Endodermal cell (in vitro differentiated cells): ENCODE measurements at regions not wholly inside any gene's neighbourhood (a gene's known extent, or its start where the extent isn't known, plus 50 kb on each side); places are given as distances from the start of the nearest gene placed in this dataset.

Experiments
- DNase-seq: peaks from one replicate; pipeline ENCODE4 v3.0.0-alpha.2; 2017
- H3K27ac ChIP-seq: 2 replicates; pipeline ENCODE4 v1.5.1; 2013; ENCODE audit warnings: mild to moderate bottlenecking, low read depth, low read length, moderate library complexity
- H3K27me3 ChIP-seq: 2 replicates; pipeline ENCODE4 v1.6.1; 2013; ENCODE audit warnings: mild to moderate bottlenecking, low read length, moderate library complexity; ENCODE audit not compliant: insufficient read depth, control insufficient read depth, poor library complexity, severe bottlenecking
- H3K36me3 ChIP-seq: 2 replicates; pipeline ENCODE4 v1.7.0; 2013; ENCODE audit warnings: mild to moderate bottlenecking, low read length, moderate library complexity; ENCODE audit not compliant: control insufficient read depth, insufficient read depth
- H3K4me1 ChIP-seq: one replicate; pipeline ENCODE4 v1.7.0; 2013; ENCODE audit warnings: low read length; ENCODE audit not compliant: control insufficient read depth, insufficient read depth
- H3K4me3 ChIP-seq: 2 replicates; pipeline ENCODE4 v1.5.1; 2013; ENCODE audit warnings: mild to moderate bottlenecking, low read length, moderate library complexity
- H3K9ac ChIP-seq: 2 replicates; pipeline ENCODE4 v1.6.1; 2013; ENCODE audit warnings: mild to moderate bottlenecking, low read length, moderate library complexity; ENCODE audit not compliant: poor library complexity, severe bottlenecking; ENCODE audit errors: extremely low read depth
- H3K9me3 ChIP-seq: 2 replicates; pipeline ENCODE4 v1.6.1; 2013; ENCODE audit warnings: mild to moderate bottlenecking, low read length, moderate library complexity; ENCODE audit not compliant: control insufficient read depth
- H3K27ac Mint-ChIP-seq: 2 replicates; pipeline ENCODE4 v1.8.0; 2020; ENCODE audit warnings: mixed read lengths
- H3K27me3 Mint-ChIP-seq: 2 replicates; pipeline ENCODE4 v1.8.0; 2021; ENCODE audit warnings: mild to moderate bottlenecking, mixed read lengths; ENCODE audit not compliant: insufficient read depth
- H3K36me3 Mint-ChIP-seq: 2 replicates; pipeline ENCODE4 v1.8.0; 2020; ENCODE audit warnings: low read depth, mixed read lengths
- H3K4me1 Mint-ChIP-seq: 2 replicates; pipeline ENCODE4 v1.8.0; 2020; ENCODE audit warnings: mixed read lengths
- H3K4me3 Mint-ChIP-seq: 2 replicates; pipeline ENCODE4 v1.8.0; 2020; ENCODE audit warnings: mild to moderate bottlenecking, moderate library complexity, mixed read lengths
- H3K9me3 Mint-ChIP-seq: 2 replicates; pipeline ENCODE4 v1.8.0; 2020; ENCODE audit warnings: mild to moderate bottlenecking, mixed read lengths
- WGBS, 2 experiments: methylation state at CpG; one replicate each; pipeline versions ENCODE4 v1.1.5 to v1.1.7; 2013; ENCODE audit warnings: missing lambda C conversion rate in 2 of 2, mixed read lengths in 1 of 2; ENCODE audit not compliant: insufficient coverage in 1 of 2, insufficient read length in 1 of 2; 5-methylcytosine and 5-hydroxymethylcytosine counted together
- TF ChIP-seq, protein P1 (sequence below): fragments of 200-600 bp; sonication (generic); conservative IDR thresholded peaks from 2 replicates; pipeline ENCODE4 v1.5.0; 2021; ENCODE audit warnings: antibody characterized with exemption, mild to moderate bottlenecking

DNA sequence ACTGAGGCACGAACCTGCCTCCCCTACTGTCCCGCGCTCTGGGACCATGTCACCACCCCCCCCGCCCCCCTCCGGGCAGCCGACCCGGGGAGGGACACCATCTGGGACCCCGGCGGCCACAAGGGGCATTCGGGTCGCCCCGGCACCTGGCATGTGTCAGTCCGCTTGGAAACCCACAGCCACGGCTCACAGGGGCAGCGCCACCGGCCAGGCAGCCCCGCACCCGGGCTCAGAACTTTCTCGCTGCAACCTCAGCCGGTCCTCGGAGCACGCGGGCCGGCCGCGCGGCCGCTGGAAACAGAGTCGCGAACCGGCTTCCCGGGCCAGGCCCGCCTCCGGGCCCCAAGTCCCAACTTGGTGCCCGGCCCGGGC is 159.9 kb upstream of the GRK3 start:
- Mint-ChIP-seq H3K4me3 (peak overlapping the region; percentile 75), H3K27ac (no peak overlapping the region), H3K27me3 (peaks cover 9% of the 10 kb centered on the region), H3K4me1 (peaks cover 19% of the 10 kb centered on the region), H3K9me3 (no peaks in the 10 kb centered on the region), H3K36me3 (no peaks in the 10 kb centered on the region)
- no peaks in the 10 kb centered on the region for H3K36me3 ChIP-seq
- no peaks in the 10 kb centered on the region for H3K27me3 ChIP-seq
- H3K9ac ChIP-seq: peak overlapping the region; percentile 54
- H3K27ac ChIP-seq: no peak overlapping the region
- H3K4me3 ChIP-seq: peak overlapping the region; percentile 90
- no peaks in the 10 kb centered on the region for H3K4me1 ChIP-seq
- 1 to 3% methylated on average over 7 to 33 of the region's 36 CpGs for WGBS, 2 experiments
- peak; percentile 80 for DNase-seq
- no peaks in the 10 kb centered on the region for H3K9me3 ChIP-seq
- TF ChIP-seq, protein P1, sequence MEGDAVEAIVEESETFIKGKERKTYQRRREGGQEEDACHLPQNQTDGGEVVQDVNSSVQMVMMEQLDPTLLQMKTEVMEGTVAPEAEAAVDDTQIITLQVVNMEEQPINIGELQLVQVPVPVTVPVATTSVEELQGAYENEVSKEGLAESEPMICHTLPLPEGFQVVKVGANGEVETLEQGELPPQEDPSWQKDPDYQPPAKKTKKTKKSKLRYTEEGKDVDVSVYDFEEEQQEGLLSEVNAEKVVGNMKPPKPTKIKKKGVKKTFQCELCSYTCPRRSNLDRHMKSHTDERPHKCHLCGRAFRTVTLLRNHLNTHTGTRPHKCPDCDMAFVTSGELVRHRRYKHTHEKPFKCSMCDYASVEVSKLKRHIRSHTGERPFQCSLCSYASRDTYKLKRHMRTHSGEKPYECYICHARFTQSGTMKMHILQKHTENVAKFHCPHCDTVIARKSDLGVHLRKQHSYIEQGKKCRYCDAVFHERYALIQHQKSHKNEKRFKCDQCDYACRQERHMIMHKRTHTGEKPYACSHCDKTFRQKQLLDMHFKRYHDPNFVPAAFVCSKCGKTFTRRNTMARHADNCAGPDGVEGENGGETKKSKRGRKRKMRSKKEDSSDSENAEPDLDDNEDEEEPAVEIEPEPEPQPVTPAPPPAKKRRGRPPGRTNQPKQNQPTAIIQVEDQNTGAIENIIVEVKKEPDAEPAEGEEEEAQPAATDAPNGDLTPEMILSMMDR: peak; percentile 40

DNA sequence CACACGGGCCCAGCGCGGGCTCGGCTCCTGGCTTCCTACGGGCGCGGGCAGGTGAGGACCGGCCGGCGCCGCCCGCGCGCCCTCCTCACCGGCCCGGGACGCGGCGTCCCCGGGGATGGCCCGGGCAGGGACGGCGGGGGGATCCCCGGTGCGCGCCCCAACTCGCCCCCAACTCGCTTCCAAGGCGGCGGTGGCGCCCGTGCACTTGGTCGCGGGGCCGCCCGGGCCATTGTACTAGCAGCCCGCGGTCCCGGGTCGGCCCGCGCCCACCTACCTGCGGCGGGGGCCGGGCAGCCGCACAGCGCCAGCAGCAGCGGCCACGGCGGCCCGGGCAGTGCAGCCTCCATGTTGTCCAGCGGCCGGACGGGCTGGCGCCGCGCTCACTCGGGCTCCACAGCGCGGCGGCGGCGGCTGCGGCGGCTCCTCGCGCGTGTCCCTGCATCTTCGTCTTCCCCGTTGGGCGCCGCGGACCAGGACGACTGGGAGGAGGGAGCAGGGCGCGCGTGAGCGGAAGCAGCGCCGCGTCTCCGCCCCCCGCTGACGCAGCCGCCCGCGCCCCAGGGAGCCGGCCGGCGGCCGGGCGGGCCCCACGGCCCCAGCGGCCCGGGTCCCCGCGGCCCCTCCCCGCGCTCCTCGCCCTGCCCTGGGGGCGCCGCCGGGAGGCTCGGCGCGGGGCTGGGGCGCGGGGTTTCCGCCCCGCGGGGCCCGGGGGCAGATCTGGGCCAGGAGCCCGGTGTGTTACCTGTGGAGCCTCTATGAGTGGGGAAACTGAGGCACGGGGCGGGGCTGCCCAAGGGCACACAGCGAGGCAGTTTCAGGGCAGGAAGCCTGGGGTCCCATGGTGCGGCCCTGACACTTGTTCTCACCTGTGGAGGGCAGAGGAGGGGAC is 159.3 kb upstream of the GRK3 start:
- TF ChIP-seq, protein P1: no peak
- 1 to 2% methylated on average over 29 to 117 of the region's 117 CpGs for WGBS, 2 experiments
- Histone ChIP-seq H3K27ac (no peak overlapping the region), H3K4me1 (no peaks in the 10 kb centered on the region), H3K36me3 (no peaks in the 10 kb centered on the region), H3K9me3 (no peaks in the 10 kb centered on the region), H3K9ac (peak overlapping the region; percentile 54), H3K27me3 (no peaks in the 10 kb centered on the region), H3K4me3 (peak overlapping the region; percentile 90)
- H3K27ac Mint-ChIP-seq: no peak overlapping the region
- no peaks in the 10 kb centered on the region for H3K36me3 Mint-ChIP-seq
- peaks cover 19% of the 10 kb centered on the region for H3K4me1 Mint-ChIP-seq
- peak; percentile 71 for DNase-seq
- H3K27me3 Mint-ChIP-seq: peaks cover 9% of the 10 kb centered on the region
- H3K4me3 Mint-ChIP-seq: peak overlapping the region; percentile 75
- H3K9me3 Mint-ChIP-seq: no peaks in the 10 kb centered on the region

DNA sequence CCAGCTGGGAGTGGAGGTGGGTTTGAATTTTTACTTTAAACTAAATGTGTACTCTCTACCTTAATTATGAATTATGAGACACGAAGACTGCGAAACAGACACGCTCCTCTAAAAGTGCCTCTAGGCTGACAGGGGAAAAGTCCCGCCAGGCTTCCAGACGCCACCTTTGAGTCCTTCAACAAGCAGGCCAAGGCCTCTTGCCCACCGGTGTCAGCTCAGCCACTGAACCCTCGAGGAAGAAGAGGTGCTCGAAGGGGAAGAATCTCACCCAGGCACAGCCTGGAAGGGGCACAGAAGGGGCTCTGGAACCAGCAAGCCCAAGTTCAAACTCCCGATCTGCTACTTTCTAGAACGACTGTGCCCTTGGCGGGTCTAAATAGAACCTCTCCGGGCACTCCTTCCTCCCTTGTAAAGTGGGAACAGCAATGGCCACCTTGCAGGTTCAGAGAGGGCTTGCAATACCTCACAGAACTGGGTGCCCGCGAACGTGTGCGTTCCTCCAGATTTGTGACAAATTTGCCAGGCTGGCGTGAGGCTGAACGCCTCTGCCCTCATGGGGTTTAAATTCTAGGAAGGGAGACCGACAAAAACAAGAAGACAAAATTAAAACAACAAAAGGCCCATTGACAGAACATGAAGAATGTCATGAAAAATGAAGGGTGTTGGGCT is 158.5 kb upstream of the GRK3 start:
- WGBS, 2 experiments: 91 to 92% methylated on average over 11 to 19 of the region's 19 CpGs
- H3K27me3 ChIP-seq: no peaks in the 10 kb centered on the region
- no peaks in the 10 kb centered on the region for H3K4me1 ChIP-seq
- Mint-ChIP-seq H3K27ac (no peak overlapping the region), H3K4me1 (peaks cover 19% of the 10 kb centered on the region), H3K36me3 (no peaks in the 10 kb centered on the region), H3K27me3 (peaks cover 11% of the 10 kb centered on the region), H3K4me3 (peak overlapping the region; percentile 75), H3K9me3 (no peaks in the 10 kb centered on the region)
- no peaks in the 10 kb centered on the region for H3K36me3 ChIP-seq
- TF ChIP-seq, protein P1: no peak
- no peak overlapping the region for H3K27ac ChIP-seq
- H3K9me3 ChIP-seq: no peaks in the 10 kb centered on the region
- peak overlapping the region; percentile 74 for H3K4me3 ChIP-seq
- no peak overlapping the region for H3K9ac ChIP-seq
- no peak for DNase-seq
